ENCODE measurements at regions not wholly inside any gene's neighbourhood (a gene's known extent, or its start where the extent isn't known, plus 50 kb on each side); places are given as distances from the start of the nearest gene placed in this dataset.
A peak's percentile ranks its signal among the peaks of the same experiment; 100 is the strongest.

- Histone ChIP-seq H3K27me3 (ENCODE audit: insufficient read depth, low read length) (no peaks in the 10 kb centered on the region), H3K79me1 (ENCODE audit: insufficient read depth, low read depth, low read length, poor library complexity, severe bottlenecking) (no peaks in the 10 kb centered on the region), H2BK15ac (ENCODE audit: low read depth, low read length) (no peak overlapping the region), H3K9ac (ENCODE audit: extremely low read depth, insufficient read length, low read length) (no peak overlapping the region), H3K4me2 (ENCODE audit: insufficient read depth, insufficient read length, low read length) (no peak overlapping the region), H4K5ac (ENCODE audit: insufficient read length, low read depth, low read length) (no peak overlapping the region), H2AK5ac (ENCODE audit: insufficient read length, low read length) (no peak overlapping the region), H3K27ac (ENCODE audit: insufficient read length, low read depth, low read length) (no peak overlapping the region), H3K23me2 (ENCODE audit: insufficient read length, low read depth, low read length, poor library complexity, severe bottlenecking) (no peaks in the 10 kb centered on the region), H3K9me3 (ENCODE audit: control insufficient read depth, low read depth, low read length) (no peaks in the 10 kb centered on the region), H3K79me2 (ENCODE audit: insufficient read depth, low read length) (no peaks in the 10 kb centered on the region), H3K4ac (ENCODE audit: low read depth, low read length) (no peak overlapping the region), H2BK120ac (ENCODE audit: low read depth, low read length, poor library complexity, severe bottlenecking) (no peak overlapping the region), H4K8ac (replicated peaks; ENCODE audit: insufficient read length, low read depth, low read length) (no peak overlapping the region), H3K14ac (ENCODE audit: insufficient read depth, low read length) (0 out of 2 replicates have a peak overlapping the region, but pooled peaks have one; percentile 31), H4K20me1 (ENCODE audit: control insufficient read depth, insufficient read depth, insufficient read length) (no peaks in the 10 kb centered on the region), H3K4me1 (ENCODE audit: insufficient read depth, low read length) (no peaks in the 10 kb centered on the region), H3K18ac (ENCODE audit: insufficient read length, low read depth, low read length) (no peak overlapping the region), H3T11ph (ENCODE audit: low read length) (no peak overlapping the region), H2AFZ (ENCODE audit: low read length) (no peak overlapping the region), H3K56ac (ENCODE audit: insufficient read length, low read depth, low read length) (no peak overlapping the region), H3K23ac (ENCODE audit: insufficient read length, low read depth, low read length) (no peak overlapping the region), H4K91ac (ENCODE audit: insufficient read length, low read depth, low read length) (no peak overlapping the region), H2BK20ac (ENCODE audit: low read depth, low read length, poor library complexity, severe bottlenecking) (no peak overlapping the region), H2BK12ac (ENCODE audit: insufficient read length, low read depth, low read length) (no peak overlapping the region), H2BK5ac (ENCODE audit: insufficient read length, low read length) (no peak overlapping the region)
- DNase-seq = peak; percentile 38
- TF ChIP-seq CTCF (conservative IDR thresholded peaks at IDR 0.05) = no peak; the same call in 2 of the 3 replicates
- peaks cover 24 to 27% of the 10 kb centered on the region in 2 experiments for H3K4me1 Mint-ChIP-seq
- no peaks in the 10 kb centered on the region for H3K27me3 Mint-ChIP-seq (ENCODE audit: low read depth)
- no peak overlapping the region for H3K4me3 Mint-ChIP-seq
- no CpG with 5 or more reads among the region's 7 CpGs for WGBS (ENCODE audit: extremely low coverage, insufficient read length, low lambda C conversion rate)
- peaks cover 0 to 4% (median 0%) of the 10 kb centered on the region in 3 experiments; a peak in 2 of 7 replicates for H3K36me3 Mint-ChIP-seq (ENCODE audit: insufficient read depth in 1 of 3, low read depth in 3 of 3)
- H3K27ac Mint-ChIP-seq = no peak overlapping the region; a peak in 1 of 7 replicates
- peaks cover 4% of the 10 kb centered on the region in 2 experiments; a peak in 4 of 5 replicates for H3K9me3 Mint-ChIP-seq
These were observed 457.4 kb downstream of the SETD4 start for GRCh38 chr21:35602811-35603362.

Data from H9 (cell line).